ENCODE measurements at regions not wholly inside any gene's neighbourhood (a gene's known extent, or its start where the extent isn't known, plus 50 kb on each side); places are given as distances from the start of the nearest gene placed in this dataset.

DNA sequence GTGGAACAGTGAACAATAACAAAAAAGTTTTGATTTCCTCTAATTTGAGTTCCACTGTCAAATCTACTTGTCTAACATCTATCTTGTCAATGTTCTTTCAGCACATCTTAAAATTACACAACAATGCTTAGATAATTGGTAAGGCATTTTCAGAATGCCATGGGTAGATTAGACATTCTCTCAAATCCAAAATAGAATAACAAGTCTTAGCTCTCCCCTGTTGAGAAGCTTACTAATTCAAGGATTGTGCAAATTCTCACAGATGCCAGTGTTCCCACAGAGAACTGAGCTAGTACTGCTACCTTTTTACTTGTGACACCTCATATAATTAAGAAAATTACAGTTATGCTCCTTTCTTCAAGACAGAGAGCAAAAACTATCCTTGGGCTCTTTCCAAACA is 2442.0 kb downstream of the PCDH7 start:
- DNase-seq: no peak

DNA sequence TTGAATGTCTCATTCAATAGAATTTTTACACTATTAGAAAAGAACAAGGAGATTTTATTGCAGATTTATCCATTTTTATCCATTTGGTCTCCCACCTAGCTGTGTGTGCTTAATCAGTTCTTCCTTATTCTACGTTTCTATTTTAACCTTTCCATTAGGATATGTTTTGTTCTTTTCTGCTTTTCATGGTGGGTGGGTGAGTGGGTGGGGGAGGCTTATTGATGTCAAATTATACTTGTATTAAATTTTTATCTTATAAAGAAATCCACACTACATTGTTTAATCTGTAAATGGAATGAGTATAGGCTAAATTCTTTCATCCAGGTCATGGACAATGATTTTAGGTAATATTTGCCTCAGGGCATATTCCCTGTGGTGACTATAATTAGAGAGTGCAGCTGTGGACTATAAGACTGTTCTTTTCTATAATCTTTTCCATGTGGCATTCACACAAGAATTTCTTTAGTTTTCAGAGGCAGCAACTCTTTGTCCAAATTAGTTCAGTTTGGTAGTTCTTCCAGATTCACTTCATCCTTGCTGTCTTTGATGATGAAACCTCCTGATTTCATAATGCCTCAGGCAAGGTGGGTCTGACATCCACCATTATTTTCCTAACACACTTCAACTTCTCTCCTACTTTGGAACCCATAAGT is 2451.8 kb downstream of the PCDH7 start:
- DNase-seq: no peak

- no peak for DNase-seq
Measured at GRCh38 chr4:33176566-33176965, 2456.4 kb downstream of the PCDH7 start.

DNA sequence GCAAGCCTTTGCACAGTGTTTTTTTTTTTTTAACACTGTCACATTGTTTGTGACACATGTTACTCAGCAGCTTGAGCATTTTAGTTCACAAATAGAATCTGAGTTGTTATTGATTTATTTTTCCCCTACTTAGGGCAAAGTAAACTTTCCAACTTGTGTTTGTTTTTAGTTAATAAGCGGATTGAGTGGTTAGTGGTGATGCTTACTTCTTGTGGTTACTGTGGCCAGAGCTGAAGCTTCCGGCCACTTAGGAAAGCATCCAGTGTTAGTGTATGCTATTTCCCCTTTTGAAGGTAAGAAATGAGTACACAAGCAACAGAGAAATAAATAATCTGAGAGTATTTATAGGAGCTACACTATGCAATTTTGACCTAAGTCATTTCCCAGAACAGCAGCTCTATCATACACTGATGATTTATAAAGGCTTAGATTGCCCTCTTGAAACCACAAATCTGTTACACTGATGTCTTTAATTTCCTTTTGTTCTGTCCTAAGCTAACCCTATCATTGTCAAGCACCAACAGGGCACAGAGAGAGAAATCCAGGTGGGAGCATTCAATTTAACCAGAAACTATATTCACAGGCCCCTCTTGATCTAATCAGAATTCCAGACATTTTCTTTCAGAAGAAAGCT is 2464.6 kb downstream of the PCDH7 start:
- peak; percentile 5 to 7 for DNase-seq

- no peak for DNase-seq
Measured at GRCh38 chr4:33187035-33187434, 2466.9 kb downstream of the PCDH7 start.

DNA sequence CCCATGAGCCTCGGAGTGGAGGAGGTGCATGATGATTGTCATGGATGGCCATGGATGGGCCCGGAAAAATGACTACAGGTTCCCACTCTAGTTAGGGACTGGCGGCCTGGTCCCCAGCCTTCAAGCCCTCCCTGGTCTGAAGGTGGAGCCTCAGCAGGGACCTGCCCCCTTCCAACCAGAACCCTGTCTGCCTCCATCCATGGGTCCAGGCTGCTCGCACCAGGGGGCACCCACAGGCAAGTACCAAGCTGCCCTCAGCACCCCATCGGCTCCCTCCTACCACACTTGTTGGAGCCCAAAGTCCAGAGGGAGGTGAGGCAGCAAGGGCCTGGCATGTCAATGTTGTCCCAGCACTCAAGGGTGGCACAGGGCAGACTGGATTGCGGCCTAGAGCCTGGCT is 2468.6 kb downstream of the PCDH7 start:
- DNase-seq: no peak

DNA sequence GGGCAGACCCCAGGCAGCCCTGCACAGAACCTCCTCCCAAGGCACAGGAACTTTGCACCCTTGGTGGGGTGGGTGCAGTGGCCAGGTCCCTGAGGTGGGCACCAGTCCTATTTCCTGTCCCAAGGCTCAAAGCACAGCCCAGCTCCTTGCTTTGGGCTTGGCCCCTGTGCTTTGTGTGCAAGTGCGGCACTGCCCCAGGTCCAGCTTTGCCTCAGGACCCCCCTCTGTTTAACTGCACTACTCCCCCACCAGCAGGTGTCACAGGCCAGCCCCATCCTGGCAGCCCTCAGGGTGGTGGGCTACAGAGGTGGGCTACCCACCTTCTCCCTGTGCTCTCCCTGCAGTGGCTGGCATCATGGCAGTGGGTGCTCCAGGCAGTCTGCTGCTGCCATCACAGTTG is 2469.0 kb downstream of the PCDH7 start:
- no peak for DNase-seq

DNA sequence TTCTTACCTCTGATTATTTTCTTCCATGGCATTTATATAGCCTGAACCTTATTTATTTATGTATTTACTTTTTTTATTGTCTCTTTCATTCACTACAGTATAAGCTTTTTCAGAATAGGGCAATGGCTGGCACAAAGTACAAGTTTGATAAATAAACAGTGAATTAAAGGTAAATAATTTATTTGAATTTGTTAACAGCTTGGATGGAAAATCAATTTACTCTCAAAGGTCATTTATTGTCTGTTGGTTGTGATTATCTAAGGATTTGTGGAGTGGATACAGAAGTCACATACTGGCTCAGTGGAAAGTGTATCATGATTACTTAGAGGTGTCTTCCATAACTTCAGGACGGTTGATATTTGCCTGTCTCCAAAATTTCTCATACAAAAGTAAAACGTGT is 2472.9 kb downstream of the PCDH7 start:
- DNase-seq: no peak

GRCh38 chr4:33200377-33200776 is 2480.2 kb downstream of the PCDH7 start:
- DNase-seq: no peak

DNA sequence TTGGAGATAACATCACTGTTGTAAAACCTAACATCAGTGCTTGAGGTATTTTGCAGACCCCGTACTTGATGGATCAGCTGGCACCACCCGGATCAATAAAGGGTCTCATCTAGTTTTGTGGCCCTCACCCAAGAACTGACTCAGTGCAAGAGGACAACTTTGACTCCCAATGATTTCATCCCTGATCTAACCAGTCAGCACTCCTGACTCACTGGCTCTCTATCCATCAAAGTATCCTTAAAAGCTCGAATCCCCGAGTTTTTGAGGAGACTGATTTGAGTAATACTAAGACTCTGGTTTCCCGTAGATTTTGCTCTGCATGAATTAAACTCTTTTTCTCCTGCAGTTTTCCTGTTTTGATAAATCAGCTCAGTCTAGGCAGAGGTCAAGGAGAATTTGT is 2498.1 kb downstream of the PCDH7 start:
- no peak for DNase-seq

- no peak for DNase-seq
Measured at GRCh38 chr4:33226133-33226532, 2506.0 kb downstream of the PCDH7 start.

DNA sequence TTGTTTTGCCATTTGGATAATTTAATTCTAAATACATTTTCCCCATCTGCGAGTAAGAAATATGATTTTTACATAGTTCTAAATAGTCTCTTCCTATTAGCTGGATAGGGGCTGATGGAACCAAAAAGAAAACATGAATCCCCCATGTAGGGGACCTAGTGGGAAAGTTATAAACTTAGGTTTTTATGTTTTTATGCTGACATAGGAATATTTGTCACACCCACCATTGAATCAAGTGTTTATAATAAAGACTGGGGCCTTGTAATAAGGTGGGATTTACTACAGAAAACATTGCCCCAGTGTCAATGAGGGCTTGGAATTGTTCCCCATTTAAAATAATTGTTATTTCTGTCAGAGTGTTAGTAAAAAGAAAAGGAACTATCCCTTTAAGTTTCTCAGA is 2506.6 kb downstream of the PCDH7 start:
- no peak for DNase-seq

GRCh38 chr4:33255094-33255493 is 2534.9 kb downstream of the PCDH7 start:
- no peak for DNase-seq

DNA sequence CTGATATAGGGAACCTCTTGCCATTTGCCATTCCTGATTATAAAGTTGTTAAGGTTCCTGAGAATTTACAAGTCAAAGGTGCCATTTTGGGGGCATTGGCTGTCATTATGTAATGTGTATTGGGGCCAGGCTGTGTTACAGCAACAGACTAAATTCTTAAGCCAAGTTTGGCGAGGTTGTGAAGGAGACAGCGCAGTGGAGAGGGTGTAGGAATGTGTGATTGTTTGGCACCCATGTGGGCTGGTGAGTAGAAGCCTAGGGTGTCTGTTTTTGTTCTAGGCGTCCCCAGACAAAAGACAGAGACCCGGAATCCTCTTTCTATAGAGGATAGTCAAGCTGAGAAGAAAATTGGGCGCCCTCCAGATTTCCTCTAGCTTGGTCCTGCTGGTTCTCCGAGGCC is 2535.3 kb downstream of the PCDH7 start:
- no peak for DNase-seq

DNA sequence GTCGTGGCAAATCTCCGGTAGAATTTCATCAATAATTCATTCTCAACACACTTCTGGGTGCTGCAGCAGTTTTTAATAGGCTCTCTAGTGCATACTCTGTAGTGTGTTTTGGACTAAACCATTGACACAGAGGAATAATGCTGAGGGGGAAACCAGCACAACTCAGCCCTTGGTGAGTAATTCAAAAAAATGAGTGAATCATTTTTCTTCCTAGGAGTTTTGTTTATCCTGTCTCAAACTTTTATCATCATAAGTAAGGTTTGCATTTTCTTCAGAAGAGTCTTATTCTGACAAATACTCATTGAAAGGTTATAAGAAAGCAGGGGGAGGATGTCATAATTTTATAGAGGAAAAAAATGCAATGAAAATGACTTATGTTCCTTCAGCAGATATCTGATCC is 2542.7 kb downstream of the PCDH7 start:
- no peak for DNase-seq

DNA sequence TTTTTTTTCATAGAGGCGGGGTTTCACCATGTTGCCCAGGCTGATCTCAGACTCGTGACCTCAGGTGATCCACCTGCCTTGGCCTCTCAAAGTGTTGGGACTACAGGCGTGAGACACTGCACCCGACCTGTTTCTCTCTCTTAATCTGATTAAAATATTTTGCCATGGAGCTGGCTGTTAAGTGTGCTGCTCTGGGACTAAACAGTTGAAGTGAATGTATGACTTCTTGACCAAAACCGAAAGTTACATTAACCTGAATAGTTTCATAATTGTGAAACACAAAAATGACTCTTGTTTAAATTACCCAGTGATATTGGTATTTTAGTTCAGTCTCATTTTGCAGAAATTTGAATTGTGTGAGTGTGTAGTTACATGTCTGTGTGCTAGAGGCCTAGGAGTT is 2548.6 kb downstream of the PCDH7 start:
- DNase-seq: no peak

DNA sequence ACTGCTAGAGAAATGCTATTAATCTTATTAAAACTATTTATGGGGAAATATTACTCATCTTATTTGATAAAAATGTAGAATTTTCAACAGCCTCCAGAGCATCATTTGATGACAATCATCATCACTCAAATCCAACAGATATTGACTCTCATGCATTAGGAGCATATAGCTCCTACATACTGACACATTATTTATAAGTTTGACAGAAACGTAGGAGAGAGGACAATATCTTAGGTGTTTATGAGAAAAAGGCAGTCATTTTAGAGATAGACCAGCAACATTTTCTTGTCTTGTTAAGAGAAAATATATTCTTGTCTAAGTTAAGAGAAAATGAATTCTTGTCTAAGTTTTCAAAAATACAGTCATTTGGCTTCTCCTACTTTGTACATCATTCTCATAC is 2550.2 kb downstream of the PCDH7 start:
- no peak for DNase-seq

- no peak for DNase-seq
Measured at GRCh38 chr4:33272722-33273121, 2552.6 kb downstream of the PCDH7 start.

DNA sequence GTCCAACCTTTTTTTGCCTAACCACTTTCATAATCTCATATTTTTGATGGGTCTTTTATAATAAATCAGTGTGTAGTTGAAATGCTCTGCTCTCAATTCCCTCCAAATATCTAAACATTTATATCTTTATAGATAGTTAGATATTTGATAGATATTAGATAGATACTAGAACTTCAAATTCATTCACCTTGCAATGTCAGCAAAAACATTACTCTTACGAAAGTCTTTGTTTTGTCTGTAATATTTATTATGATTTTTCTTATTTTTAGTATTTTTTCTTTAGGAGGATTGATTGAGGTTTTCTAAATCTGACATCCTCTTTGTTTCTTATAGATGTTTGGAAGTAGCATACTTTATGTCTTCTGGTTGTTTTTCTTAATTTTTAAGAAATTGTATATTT is 2563.6 kb downstream of the PCDH7 start:
- no peak for DNase-seq

- DNase-seq: no peak
Measured at GRCh38 chr4:33296876-33297455, 2576.8 kb downstream of the PCDH7 start.

- DNase-seq: peak; percentile 15 to 16
Measured at GRCh38 chr4:33302321-33302720, 2582.2 kb downstream of the PCDH7 start.

- DNase-seq: no peak
Measured at GRCh38 chr4:33306131-33306530, 2586.0 kb downstream of the PCDH7 start.

- DNase-seq: no peak
Measured at GRCh38 chr4:33316033-33316432, 2595.9 kb downstream of the PCDH7 start.

- DNase-seq: no peak
Measured at GRCh38 chr4:33316578-33316977, 2596.4 kb downstream of the PCDH7 start.
